Fibroblast of skin of right biceps (primary cell): ENCODE measurements at regions not wholly inside any gene's neighbourhood (a gene's known extent, or its start where the extent isn't known, plus 50 kb on each side); places are given as distances from the start of the nearest gene placed in this dataset.
"Not testable (repeated sequence)": the region's sequence is repeated elsewhere in the genome, so short reads cannot be mapped to it uniquely, and the experiment has no call there.

ENCODE experiments used
- DNase-seq: peaks from one replicate; pipeline ENCODE4 v3.0.0-alpha.2; 2013

DNA sequence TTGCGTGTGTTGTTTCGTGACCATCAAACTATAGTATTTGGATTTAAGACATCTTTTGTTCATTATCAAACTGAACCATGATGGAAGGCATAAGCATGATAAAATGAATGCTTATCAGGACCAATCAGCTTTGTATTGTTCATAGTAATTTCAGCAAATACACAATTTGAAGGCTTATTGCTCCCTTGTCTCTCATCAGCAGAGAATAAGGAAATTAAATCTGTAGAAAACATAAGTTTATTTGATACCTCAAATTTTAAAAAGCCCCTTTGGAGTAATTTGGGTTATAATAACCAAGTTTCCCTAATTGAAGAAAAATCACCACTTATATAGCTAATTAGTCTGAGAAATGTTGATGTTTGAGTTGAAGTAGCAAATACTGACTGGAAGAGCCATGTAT lies 705.7 kb downstream of the NUP35 start:
- no peak for DNase-seq

DNA sequence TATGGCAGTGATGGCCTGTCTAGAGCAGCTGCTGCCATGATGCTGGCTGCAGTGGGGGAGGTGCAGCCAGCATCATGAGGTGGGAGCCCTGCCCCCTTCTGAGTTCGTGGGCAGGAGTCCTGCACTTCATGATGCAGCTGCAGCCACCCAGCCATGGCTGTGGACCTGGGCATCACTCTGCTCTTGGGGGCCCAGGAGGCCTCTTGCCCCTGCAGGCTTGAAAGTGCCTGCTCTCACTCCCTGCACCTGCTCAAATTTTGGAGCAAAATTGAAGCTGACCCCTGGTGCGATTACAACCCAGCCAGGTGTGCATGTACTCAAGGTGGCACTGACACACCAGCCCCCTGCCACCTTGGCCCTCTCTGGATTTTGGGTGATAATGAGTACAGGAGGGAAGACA lies 712.9 kb downstream of the NUP35 start:
- DNase-seq = no peak

DNA sequence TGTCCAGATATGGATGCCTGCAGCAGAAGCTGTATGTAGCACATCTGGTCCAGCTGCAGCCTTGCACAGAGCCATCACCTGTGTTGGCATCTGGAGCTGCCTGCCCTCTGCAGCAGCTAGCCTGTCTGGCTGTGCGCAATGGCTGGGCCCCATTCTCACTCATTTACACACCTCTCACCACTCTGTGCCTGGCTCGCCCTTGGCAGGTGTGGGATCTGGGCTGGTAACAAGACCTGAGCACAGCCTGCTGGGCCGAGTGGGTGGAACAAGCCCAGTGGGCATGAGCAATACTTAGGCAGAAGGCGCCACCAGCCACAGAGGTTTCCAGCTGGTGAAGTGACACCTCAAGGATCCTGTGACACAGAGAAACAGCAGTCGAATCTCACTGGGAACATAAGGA lies 714.1 kb downstream of the NUP35 start:
- DNase-seq = no peak

DNA sequence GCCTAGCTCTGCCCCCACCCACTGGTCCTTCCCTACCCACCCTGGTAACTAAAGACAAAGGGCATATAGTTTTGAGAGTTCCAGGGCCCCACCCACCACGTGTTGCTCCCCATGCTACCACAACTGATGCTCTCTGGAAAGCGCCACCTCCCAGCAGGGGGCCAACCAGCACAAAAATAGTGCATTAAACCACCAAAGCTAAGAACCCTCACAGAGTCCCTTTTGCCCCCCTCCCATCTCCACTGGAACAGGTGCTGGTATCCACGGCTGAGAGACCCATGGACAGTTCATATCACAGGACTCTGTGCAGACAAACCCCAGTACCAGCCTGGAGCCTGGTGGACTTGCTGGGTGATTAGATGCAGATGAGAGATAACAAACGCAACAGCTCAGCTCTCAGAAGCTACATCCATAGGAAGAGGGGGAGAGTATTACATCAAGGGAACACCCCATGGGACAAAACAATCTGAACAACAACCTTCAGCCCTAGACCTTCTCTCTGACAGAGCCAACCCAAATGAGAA lies 715.9 kb downstream of the NUP35 start:
- DNase-seq = no peak

DNA sequence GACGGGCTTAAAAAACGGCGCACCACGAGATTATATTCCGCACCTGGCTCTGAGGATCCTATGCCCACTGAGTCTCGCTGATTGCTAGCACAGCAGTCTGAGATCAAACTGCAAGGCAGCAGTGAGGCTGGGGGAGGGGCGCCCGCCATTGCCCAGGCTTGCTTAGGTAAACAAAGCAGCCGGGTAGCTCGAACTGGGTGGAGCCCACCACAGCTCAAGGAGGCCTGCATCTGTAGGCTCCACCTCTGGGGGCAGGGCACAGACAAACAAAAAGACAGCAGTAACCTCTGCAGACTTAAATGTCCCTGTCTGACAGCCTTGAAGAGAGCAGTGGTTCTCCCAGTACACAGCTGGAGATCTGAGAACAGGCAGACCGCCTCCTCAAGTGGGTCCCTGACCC lies 725.6 kb downstream of the NUP35 start:
- not testable (repeated sequence) for DNase-seq

DNA sequence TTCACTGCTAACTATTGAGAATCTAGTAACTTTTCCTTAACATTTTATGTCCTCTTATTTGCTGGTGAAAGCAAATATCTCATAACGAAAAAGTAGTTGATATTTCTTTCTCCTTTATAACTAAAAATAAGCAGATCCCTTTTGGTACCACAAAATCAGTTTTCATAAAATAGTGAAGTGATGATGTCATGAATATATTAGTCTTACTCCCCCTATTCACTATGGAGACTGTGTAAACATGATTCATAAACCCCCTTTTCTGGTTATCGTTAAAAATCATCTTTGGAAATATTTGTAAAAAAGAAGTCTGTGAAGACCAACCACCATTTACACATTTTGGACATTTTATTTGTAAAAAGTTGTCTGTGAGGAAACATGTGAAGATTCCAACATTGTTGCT lies 734.9 kb downstream of the NUP35 start:
- DNase-seq = no peak

DNA sequence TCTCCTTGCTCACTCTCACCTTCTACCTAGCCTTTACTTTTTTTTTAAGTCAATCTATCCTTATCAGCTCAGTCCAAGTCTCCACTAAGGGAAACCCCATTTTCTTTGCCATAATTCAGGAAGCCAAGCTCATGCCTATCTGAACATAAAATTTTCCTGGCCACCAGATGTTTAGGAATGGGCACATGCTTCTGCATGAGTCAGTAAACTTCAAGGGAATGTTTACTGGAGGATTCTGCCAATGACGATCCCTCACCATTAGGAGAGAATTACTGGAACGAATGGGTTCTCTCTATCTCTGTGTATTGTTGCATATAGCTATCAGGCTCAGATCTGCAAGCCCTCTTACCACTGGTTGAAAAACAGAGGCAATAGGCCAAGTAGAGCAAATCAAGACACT lies 731.7 kb upstream of the ZNF804A start:
- DNase-seq = no peak

DNA sequence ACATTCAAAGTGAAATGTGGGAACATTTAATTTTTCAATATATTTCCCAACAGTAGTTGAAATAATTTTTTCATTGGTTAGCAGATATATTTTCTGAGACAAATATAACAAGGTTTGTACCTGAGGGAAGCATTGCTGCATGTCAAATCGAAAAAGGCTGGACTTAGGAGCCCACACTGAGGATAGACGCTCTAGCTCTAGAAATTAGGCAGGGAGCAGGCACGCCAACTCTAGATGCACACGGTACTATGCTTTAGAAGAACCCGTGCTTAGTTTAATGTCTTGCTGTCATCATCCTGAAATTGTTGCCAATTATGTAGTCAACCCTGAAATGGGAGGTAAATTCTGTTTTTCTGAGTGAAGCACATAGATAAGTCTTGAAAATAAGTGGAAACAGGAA lies 731.1 kb upstream of the ZNF804A start:
- no peak for DNase-seq

DNA sequence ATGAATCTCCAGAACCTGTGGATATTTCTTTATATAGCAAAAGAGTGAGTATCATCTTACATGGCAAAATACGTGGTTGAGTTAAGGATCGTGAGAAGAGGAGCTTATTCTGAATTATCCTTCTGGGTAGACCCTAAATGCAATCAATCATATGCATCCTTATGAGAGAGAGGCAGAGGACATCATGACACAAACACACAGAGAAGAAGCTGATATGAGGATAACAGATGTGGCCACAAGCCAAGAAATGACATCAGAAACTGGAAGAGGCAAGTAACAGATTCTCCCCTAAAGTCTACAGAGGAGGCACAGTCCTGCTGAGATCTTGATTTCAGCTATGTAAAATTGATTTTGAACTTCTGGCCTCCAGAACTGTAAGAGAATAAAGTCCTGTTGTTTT lies 730.2 kb upstream of the ZNF804A start:
- DNase-seq = peak; percentile 29

DNA sequence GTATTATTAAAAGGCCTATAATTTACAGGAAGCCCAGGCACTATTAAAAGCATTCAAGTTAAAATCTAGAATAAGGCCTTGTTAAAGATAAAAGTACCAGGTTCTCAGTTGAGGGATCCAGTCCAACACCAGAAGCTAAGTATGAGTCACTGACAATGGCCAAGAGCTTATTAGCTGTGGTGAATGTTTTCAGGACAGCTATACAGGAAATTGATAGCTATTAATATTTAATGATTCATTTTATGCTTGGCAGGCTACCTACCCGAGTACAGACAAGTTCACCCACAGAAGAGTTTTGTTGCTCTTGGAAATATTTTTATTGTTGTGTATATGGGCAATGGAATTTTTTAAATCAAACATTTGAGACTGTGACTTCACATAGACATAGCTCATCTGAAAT lies 729.6 kb upstream of the ZNF804A start:
- DNase-seq = peak; percentile 67

DNA sequence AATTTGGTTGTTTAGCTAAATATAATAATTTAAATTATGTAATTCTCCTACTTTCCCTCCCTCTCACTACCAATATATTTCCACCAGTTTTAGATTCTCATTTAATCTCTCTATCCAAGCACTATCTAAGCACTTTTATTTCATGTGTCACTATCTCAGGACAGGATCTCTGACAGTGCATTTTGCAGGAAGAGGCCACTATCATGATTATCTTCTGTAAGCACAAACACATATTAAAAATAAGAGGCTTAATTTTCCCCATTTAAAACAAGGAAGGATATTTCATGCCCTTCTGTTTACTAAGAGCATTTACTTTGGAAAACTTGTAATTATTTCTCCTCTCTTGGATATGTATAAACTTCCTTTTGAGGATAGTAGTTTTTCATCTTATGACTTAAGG lies 726.2 kb upstream of the ZNF804A start:
- no peak for DNase-seq

DNA sequence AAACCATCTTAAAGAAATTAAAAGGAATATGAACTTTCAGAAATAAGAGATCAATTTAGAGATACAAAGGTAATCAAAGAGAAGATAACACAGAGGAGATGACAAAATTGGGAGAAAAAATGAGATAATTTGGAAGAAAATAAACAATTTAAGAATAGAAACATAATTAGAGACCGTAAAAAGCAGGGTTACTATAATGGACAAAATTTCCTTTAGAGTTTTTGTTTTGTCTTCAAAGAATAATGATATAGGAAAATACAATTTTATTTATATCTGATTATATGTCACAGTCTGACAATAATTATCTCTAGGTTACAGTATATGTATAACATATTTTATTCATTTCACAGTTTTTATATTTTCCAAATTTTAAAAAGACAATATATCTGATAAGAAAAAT lies 716.4 kb upstream of the ZNF804A start:
- no peak for DNase-seq

DNA sequence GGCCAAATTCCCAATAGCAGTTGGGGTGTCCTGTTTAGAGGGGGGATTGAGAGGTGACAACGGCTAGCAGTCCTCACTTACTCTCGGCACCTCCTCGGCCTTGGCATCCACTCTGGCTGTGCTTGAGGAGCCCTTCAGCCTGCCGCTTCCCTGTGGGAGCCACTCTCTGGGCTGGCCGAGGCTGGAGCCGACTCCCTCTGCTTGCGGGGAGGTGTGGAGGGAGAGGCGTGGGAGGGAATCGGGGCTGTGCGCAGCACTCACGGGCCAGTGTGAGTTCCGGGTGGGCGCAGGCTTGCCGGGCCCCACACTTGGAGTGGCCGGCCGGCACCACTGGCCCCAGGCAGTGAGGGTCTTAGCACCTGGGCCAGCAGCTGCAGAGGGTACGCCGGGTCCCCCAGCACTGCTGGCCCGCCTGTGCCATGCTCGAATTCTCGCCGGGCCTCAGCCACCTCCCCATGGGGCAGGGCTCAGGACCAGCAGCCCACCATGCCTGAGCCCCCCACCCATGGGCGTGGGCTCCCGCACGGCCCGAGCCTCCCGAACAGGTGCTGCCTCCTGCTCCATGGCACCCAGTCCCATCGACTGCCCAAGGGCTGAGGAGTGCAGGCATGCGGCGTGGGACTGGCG lies 705.9 kb upstream of the ZNF804A start:
- DNase-seq = no peak

DNA sequence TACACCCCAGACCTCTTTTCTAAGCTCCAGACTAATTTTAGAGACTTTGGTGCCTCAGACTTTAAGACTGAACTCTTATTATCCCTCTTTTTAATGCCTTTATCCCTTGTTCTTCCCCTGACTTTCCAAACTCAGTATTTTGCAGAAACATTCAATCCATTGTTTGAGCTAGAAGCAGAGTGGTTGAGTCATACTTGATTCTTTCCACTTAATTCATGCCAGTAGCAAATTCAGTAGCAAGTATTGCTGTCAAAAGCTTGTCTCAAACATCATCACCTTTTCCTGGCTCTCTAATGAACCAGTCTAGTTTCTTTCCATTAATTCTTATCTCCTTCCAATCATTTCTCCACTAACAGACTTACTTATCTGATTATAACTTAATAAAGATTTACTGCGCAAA lies 699.7 kb upstream of the ZNF804A start:
- no peak for DNase-seq

DNA sequence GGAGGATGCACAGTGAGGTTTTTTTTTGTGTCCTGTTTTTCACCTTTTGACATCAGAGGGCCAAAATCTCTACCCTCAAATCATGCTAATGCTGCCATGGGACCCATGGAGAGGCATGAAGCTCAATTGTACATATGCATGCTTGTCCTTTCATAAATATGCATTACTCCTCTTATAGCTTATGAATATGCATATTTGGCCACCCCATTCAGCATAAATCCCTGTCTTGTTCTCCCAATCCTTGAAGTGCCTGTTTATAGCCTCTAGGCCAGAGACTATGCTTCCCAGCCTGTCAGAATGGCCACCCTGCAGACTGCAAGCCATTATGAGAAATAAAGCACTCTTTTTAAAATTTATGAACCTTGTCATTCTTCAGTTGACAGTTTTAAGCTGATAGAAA lies 696.4 kb upstream of the ZNF804A start:
- DNase-seq = no peak

DNA sequence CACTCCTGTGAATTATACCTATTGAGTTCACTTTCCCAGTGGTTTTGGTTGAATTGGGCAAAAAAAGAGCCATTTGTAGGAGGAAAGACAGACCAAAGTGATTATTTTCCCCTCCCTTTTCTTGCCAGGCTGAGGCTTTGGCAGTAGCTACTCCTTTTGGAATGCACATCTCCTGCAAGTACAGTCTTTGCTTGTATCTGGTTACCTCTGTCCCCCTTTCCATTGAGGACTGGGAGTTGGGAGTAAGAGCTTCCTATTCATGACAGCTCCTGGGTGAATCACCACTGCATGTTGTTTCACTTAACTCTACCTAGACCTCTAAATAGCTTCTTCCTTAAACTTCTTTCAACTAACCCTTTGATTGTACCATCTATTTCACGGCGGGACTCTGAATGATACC lies 695.3 kb upstream of the ZNF804A start:
- no peak for DNase-seq

DNA sequence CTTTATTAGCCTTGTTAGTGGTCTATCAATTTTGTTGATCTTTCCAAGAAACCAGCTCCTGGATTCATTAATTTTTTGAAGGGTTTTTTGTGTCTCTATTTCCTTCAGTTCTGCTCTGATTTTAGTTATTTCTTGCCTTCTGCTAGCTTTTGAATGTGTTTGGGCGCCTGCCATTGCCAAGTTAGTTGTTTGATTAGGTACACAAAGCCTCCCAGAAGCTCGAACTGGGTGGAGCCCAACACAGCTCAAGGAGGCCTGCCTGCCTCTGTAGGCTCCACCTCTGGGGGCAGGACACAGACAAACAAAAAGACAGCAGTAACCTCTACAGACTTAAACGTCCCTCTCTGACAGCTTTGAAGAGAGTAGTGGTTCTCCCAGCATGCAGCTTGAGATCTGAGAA lies 682.3 kb upstream of the ZNF804A start:
- not testable (repeated sequence) for DNase-seq

DNA sequence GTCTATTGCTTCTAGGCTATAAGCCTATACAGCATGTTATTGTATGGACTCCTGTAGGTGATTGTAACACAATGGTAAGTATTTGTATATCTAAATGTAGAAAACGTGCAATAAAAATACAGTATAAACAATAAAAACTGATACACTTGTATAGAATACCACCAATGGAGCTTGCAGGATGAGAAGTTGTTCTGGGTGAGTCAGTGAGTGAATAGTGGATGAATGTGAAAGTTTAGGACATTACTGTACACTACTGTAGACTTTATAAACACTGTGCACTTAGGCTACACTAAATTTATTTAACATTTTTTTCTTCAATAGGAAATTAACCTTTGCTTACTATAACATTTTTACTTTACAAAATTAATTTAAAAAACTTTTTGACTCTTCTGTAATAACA lies 679.2 kb upstream of the ZNF804A start:
- no peak for DNase-seq

DNA sequence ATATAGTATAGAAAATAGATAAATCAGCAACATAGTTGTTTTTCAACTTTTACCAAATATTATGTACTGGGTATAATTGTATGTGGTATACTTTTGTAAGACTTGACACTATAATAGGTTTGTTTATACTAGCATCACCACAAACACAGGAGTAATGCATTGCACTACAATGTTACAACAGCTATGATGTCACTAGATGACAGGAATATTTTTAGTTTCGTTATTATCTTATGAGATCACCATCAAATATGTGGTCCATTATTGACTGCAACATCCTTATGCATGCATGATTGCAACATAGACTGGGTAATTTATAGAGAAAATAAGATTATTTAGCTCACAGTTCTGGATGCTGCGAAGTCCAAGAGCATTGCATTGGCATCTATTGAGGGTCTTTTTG lies 678.4 kb upstream of the ZNF804A start:
- DNase-seq = no peak

DNA sequence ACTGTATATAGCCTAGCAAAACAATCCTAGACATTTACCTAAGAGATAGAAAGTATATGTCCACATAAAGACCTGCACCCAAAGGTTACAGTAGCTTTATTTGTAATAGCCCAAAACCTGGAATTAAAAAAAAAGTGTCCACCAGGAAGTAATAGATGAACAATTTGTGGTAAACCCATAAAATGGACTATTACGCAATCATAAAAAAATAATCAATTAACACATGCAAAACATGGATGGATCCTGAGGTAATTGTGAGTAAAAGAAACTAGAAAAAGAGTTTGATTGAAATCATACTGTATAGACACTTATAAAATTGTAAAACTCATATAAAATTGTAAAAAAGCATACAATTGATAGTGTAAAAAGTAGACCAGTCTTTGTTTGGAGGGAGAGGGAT lies 673.0 kb upstream of the ZNF804A start:
- no peak for DNase-seq

DNA sequence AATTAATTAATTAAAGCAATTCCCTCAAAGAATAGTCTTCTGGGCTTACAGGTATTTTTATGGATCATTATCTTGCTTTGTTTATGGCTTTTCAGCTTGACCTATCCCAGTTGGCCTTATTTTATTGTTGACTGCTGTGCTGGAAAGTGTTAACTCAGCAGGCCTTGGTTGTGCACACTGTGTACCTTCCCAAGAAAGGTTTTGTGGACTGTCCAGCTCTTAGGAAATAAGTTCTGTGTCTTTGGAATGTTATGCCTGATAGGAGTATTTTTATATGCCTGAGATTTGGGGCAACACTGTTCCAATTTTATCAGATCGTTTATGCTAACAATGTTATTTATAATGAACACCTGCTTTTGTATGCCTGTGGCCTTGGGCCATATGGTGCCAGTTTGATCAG lies 671.9 kb upstream of the ZNF804A start:
- DNase-seq = no peak

DNA sequence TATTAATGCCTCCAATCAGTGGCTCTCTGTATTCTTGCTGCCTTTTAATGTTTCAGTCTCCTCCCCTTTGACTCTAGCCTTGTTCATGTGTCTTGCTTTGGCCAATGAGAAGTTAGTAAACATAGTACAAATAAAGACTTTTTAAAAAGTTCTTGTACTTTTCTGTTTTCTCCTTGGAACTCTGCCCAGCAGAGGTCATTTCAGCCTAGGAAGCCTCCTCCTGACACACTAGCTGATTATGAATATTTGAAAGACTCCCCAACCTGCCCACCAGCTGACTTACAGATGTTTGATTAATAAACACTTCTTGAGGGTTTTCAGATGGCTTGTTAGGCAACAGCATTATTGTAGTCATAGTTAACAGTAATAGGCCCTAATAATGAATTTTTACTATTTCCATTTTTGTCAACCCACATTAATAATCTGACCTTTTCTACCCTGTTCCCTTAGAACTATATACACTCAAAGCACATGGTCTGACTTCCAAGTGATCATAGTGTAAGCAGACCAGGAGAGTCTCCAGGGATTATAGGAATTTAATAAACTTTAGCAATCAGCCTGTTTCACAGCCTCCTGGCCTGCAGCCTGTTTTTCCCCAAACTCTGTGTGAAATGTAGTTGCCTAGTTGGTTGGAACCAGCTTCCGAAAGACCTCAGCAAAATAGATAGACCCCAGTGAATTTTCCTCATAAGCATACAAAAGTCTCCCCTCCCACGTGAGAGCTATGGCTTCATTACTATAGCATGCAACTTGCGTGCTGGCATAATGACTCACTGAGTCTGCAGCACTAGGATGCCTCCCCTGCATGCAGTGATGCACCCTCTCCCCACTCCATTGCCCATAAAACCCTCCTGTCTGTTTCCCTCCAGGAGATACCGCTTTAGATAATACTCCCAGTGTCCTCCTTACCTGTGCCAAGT lies 670.7 kb upstream of the ZNF804A start:
- DNase-seq = peak; percentile 79

DNA sequence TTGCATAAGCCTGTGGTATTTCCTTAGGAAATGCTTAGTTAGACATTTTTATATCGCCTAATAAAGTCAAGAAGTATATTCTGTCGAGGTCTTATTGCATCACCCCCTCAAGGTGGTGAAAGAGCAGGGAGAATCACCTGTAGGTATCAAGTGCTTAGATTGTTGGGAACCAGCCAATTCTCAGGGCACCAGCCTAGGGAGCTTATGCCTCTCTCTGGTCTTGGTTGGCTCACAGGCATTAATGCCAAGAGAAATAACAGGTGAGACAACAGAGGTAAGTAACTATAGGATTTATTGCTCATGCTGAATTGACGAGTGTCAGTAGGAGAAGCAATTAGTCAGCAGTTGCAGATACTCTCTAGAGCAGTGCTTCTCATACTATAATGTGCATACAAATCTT lies 663.3 kb upstream of the ZNF804A start:
- DNase-seq = no peak

DNA sequence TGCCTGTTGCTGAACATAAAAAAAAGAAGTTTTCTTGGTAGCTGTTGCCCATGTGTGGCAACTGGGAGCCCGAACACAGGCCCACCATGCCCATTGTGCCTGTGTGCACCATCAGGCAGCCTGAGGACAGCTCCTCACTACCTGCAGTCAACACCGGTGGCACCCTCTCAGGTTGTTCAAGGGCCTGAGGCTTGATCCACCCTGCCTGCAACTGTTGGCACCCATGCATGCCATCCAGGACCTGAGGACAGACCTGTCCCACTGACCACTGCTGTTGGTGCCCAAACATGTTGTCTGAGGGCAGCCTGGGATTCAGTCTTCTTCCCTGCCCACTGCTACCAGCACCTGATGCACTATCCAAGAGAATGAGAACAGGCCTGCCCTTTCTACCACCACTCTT lies 661.1 kb upstream of the ZNF804A start:
- no peak for DNase-seq

DNA sequence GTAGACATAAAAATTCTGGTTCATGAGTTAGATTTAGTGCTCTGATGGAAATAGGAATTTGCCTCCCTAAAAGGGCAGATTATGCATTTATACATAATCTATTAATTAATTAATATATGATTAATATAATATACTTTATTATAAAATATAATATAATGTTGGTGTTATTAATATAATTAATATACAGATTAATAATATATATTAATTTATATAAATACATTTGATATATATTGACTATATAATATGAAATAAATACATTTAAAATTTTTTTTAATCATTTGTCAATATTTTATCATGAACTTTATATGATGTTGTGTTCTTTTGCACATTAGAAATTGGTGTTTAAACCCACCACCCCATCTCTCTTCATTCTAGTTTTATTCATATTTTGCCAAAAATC lies 652.1 kb upstream of the ZNF804A start:
- DNase-seq = no peak
